ENCODE measurements at regions not wholly inside any gene's neighbourhood (a gene's known extent, or its start where the extent isn't known, plus 50 kb on each side); places are given as distances from the start of the nearest gene placed in this dataset.
A peak's percentile ranks its signal among the peaks of the same experiment; 100 is the strongest.

GRCh38 chr3:151935446-151935845 is 62.0 kb downstream of the SUCNR1 start:
- no peak for DNase-seq (ENCODE audit: low read depth)

- no peak for DNase-seq (ENCODE audit: low read depth)
These were observed 67.0 kb downstream of the SUCNR1 start for GRCh38 chr3:151940481-151940880.

DNA sequence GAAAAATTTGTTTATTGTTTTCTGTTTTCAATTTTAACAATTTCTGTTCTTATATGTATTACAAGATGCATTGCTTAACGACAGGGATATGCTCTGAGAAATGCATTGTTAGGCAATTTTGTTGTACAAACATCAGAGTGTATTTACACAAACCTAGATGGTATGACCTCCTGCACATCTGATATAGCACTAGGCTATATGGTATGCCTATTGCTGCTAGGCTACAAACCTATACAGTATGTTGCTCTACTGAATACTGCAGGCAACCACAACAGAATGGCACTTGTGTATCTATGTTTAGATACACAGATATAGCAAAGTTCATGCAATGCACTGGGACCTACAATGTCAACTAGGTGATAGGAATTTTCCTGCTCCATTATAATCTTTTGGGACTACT is 70.1 kb downstream of the SUCNR1 start:
- peak; percentile 49 for DNase-seq (ENCODE audit: low read depth)

- DNase-seq (ENCODE audit: low read depth), result no peak
These were observed 70.9 kb downstream of the SUCNR1 start for GRCh38 chr3:151944356-151944755.

- DNase-seq (ENCODE audit: low read depth), result peak; percentile 78
These were observed 73.2 kb downstream of the SUCNR1 start for GRCh38 chr3:151946606-151947005.

DNA sequence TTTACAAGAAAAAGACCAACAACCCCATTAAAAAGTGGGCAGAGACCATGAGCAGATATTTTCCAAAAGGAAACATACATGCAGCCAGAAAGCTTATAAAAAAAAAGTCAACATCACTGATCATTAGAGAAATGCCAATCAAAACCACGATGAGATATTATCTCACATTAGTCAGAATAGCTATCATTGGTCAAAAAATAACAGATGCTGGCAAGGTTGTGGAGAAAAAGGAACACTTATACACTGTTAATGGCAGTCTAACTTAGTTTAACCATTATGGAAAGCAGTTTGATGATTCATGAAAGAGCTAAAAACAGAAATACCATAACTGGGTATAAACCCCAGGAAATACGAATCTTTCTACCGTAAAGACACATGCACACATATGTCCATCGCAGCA is 76.3 kb downstream of the SUCNR1 start:
- DNase-seq (ENCODE audit: low read depth), result no peak

- no peak for DNase-seq (ENCODE audit: low read depth)
These were observed 81.9 kb downstream of the SUCNR1 start for GRCh38 chr3:151955356-151955755.

GRCh38 chr3:151960961-151961580 is 87.6 kb downstream of the SUCNR1 start:
- DNase-seq (ENCODE audit: low read depth), result no peak

DNA sequence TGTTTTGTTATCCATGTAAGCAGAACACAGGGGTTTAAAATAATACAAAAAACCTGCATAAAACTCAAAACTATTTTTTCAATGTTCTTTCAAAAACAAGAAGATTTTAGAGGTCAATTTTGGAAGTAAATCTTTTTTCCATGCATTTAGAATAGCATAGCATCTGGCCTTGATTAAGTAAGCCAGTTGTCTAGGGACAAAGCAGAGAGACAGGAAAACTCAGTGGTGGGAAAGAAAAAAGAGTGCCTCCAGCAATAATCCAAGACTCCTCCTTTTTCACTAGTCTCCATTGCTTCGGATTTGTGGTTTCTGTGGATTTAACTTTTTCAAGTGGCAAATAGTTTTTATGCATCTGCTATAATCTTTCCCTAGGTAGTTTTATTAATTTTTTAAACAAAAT is 88.9 kb downstream of the SUCNR1 start:
- DNase-seq (ENCODE audit: low read depth), result peak; percentile 52

GRCh38 chr3:151962912-151963311 is 89.5 kb downstream of the SUCNR1 start:
- DNase-seq (ENCODE audit: low read depth), result peak; percentile 16

GRCh38 chr3:151964743-151965142 is 91.3 kb downstream of the SUCNR1 start:
- DNase-seq (ENCODE audit: low read depth), result no peak

GRCh38 chr3:151969026-151969642 is 95.7 kb downstream of the SUCNR1 start:
- no peak for DNase-seq (ENCODE audit: low read depth)

- DNase-seq (ENCODE audit: low read depth), result no peak
These were observed 98.6 kb downstream of the SUCNR1 start for GRCh38 chr3:151971814-151972579.

DNA sequence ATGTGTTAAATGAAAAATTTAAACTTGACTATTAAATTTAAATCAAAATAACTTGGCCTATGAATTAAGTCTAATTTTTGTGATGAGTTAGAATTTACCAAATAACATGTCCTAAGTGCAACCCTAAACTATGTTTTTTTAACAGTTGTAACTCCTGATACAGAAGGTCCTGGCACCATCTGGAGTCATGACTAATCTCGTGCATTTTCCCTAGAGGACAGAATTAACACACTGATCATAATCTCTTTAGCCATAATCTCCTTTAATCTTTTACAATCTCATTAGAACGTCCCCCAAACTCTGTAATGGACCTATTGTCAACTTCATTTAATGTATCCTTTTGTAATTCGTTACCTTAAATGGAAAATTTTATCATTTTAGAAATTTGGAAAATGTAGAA is 100.6 kb downstream of the SUCNR1 start:
- DNase-seq (ENCODE audit: low read depth), result peak; percentile 33

GRCh38 chr3:151976211-151977050 is 103.0 kb downstream of the SUCNR1 start:
- peak; percentile 96 for DNase-seq (ENCODE audit: low read depth)

DNA sequence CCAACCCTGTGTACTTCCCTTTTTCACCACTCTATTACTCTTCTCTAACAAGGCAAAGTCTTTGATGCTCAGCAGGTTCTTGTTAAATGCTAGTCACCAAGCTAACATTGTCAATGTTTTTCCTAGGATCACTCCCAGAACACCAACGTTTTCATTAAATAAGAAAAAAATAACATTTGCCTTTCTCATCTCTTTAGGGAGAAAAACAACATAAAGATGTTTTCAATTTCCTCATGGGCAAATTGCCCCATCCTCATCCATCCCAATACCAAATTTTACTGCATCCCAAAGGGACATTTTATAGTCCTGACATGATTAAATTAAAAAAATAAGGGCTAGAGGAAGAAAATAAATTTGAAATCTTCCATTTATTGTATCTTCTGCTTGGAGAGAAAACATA is 106.5 kb downstream of the SUCNR1 start:
- DNase-seq (ENCODE audit: low read depth), result peak; percentile 46

GRCh38 chr3:151983538-151983937 is 110.1 kb downstream of the SUCNR1 start:
- DNase-seq (ENCODE audit: low read depth), result no peak

GRCh38 chr3:151985787-151986430 is 112.5 kb downstream of the SUCNR1 start:
- no peak for DNase-seq (ENCODE audit: low read depth)

- DNase-seq (ENCODE audit: low read depth), result no peak
These were observed 114.5 kb downstream of the SUCNR1 start for GRCh38 chr3:151987893-151988292.

GRCh38 chr3:151989621-151990020 is 116.2 kb downstream of the SUCNR1 start:
- DNase-seq (ENCODE audit: low read depth), result peak; percentile 8

- DNase-seq (ENCODE audit: low read depth), result no peak
These were observed 117.4 kb downstream of the SUCNR1 start for GRCh38 chr3:151990696-151991376.
